GM12874 (cell line): ENCODE measurements at regions not wholly inside any gene's neighbourhood (a gene's known extent, or its start where the extent isn't known, plus 50 kb on each side); places are given as distances from the start of the nearest gene placed in this dataset.

Source experiments
- TF ChIP-seq, protein P1 (sequence below): IDR thresholded peaks from 2 replicates; pipeline ENCODE4 v1.5.1; 2011; ENCODE audit warnings: low read depth, mild to moderate bottlenecking, control low read depth, low read length, moderate library complexity; ENCODE audit not compliant: insufficient read depth

DNA sequence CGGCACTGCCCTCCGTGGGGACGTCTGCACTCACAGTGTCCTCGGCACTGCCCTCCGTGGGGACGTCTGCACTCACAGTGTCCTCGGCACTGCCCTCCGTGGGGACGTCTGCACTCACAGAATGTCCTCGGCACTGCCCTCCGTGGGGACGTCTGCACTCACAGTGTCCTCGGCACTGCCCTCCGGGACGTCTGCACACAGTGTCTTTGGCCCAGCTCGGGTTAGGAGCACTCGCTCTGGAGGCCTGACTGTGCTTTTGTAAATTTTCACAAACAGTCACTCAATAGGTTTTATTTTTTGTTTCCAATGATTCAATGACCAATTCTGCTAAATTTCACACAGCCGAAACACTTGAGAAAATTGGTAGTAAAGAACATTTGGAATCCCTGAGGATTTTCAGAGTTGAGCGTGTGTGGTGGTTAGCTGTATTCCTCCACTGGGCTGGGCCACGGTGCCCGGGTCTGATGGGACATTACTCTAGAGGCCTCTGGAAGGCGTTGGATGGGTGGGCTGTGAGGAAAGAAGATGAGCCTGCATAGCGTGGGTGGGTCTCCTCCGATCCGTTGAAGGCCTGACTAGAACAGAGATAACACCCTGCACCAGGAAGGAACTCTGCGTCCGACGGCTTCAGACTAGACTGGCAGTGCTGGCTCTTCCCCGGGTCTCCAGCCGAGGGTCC, 134.8 kb downstream of the RTP5 start:
- TF ChIP-seq, protein P1, sequence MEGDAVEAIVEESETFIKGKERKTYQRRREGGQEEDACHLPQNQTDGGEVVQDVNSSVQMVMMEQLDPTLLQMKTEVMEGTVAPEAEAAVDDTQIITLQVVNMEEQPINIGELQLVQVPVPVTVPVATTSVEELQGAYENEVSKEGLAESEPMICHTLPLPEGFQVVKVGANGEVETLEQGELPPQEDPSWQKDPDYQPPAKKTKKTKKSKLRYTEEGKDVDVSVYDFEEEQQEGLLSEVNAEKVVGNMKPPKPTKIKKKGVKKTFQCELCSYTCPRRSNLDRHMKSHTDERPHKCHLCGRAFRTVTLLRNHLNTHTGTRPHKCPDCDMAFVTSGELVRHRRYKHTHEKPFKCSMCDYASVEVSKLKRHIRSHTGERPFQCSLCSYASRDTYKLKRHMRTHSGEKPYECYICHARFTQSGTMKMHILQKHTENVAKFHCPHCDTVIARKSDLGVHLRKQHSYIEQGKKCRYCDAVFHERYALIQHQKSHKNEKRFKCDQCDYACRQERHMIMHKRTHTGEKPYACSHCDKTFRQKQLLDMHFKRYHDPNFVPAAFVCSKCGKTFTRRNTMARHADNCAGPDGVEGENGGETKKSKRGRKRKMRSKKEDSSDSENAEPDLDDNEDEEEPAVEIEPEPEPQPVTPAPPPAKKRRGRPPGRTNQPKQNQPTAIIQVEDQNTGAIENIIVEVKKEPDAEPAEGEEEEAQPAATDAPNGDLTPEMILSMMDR, result no peak

DNA sequence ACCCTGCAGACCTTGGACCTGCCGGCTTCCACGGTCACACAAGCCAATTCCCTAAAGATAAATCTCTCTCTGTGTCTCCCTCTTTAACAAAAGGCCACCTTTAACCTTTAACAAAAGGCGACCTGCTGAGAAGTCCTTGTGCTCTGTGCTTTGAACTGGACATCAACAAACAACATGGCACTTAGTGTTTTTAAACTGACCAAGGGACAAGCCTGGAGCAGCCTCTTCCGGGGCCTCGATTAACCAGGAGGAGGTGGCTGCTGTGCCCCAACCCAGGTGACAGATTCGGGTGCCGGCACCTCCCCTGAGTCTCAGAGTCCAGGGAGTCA, 135.3 kb downstream of the RTP5 start:
- TF ChIP-seq, protein P1, result no peak

DNA sequence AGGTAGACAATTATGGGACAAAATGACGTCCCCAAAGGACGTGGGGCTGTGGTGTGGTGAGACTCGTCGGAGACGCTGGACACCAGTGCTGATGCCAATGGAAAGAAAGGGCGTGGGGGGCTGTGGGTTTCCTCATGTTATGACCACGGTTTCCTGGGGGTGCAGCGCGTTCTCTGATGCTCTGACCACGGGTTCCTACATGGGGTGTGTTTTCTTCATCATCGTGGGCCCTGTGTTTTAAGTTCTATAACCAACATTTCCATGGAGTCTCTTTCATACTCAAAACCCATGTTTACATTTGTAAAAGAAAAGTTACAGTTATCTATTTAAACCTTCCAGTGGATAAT, 141.6 kb downstream of the RTP5 start:
- TF ChIP-seq, protein P1, result no peak

DNA sequence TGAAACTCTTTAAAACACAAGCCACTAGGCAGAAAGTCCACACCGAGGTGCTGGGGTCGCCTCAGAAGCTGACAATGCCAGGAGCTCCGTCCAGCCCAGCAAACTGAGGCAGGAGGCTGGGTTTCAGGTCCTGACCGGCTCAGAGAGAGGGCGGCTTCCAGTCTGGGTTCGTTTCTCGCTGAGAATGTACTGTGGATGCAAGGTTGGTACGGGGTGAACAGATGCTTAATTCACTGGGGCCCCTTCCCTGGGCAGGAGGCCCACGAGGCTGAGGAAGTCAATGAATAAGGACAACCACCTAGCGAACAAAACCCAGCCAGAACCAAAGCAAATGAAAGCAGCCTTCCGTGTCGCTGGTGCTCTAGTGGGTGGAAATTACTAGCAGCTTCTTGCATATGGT, 142.0 kb downstream of the RTP5 start:
- TF ChIP-seq, protein P1, result no peak

DNA sequence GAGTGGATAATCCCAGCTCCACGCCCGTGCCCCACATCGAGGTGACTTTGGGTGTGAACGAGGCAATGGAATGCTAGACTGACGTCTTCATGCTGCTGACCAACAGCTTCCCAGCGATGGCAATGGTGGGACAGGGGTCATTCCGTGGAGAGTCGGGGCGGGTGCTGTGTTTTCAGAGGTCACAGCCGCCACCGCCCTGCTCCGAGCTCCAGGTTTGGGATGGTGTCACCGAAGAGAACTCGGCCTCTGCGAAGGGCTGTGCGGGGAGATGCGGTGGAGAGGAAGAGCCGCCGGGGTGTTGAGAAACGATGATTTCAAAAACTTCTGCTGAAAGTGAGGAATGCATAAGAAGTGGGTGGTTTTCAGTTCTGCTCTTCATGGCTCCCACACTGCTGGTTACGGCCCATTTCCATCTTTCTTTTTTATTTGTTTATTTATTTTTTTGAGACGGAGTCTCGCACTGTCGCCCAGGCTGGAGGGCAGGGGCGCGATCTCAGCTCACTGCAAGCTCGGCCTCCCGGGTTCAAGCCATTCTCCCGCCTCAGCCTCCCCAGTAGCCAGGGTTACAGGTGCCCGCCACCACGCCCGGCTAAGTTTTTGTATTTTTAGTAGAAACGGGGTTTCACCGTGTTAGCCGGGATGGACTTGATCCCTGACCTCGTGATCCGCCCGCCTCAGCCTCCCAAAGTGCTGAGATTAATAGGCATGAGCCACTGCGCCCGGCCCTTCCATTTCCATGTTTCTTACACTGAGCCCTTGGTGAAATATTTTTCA, 142.6 kb downstream of the RTP5 start:
- TF ChIP-seq, protein P1, result no peak

DNA sequence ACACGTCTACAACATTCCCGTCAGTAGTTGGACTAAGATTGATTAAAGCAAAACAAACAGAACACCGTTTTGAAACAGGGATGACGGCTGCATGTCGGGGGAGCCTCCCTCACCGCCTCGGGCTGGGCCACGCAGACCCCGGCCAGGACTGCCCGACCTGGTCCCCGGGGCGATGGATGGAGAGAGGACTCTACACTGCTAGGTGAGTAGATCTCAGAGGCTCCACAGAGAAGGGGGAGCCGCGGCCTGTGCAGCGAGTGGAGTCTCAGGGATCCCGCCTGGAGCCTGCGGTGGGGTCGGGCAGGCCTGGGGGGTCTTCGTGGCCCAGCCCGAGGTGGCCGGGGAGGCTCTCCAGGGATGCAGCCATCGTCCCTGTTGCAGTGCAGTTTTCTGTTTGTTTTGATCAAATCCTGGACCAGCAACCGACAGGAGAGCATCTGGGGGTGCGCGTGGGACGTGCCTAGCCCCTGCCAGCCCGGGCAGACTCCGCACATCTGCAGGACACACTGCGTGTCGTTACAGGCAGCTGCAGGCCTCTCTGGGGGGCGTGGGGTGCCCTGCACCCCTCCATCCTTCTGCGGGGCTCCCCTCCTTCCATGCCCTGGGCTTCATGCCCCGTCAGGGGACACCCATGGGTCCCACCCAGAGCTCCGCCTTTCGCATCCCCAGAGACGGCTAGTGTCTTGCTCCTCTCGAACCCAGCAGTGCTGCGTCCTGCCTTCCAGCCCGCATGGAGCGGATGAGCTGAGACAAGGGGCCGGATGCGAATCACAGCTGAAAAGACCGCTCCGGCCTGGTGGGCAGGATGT, 143.6 kb downstream of the RTP5 start:
- TF ChIP-seq, protein P1, result no peak

DNA sequence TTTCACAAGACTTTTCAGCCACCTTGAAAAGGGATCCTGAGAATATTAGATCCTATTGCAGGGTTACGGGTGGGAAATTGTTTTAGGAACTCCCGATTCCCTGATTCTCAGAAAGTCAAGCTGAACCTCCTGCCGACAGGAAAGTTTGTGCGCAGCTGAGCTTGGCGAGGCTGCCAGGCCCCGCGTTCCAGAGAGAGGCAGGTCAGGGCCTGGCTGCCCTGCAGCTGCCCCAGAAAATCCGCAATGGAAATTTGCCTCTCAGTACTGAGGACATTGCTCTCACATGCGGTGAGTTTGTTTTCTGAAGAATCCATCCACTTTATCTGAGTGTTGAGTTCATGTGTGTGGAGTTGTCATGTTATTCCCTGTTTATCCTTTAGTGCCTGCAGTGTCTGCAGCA, 144.2 kb downstream of the RTP5 start:
- TF ChIP-seq, protein P1, result no peak
